Sigmoid colon (tissue), 6 donors: ENCODE measurements at regions not wholly inside any gene's neighbourhood (a gene's known extent, or its start where the extent isn't known, plus 50 kb on each side); places are given as distances from the start of the nearest gene placed in this dataset.

Experiments
- DNase-seq: peaks from one replicate; pipeline ENCODE4 v3.0.0-alpha.2; 2019
- H3K27ac ChIP-seq, 4 donors: fragments of 200-600 bp; sonication (generic); one replicate each; pipeline ENCODE4 v1.5.1; 2016 to 2019; ENCODE audit warnings: mild to moderate bottlenecking in 1 of 4
- H3K27me3 ChIP-seq, 3 donors: fragments of 200-600 bp; sonication (generic); one replicate each; pipeline ENCODE4 v1.5.1; 2019; ENCODE audit warnings: mild to moderate bottlenecking in 1 of 3
- H3K36me3 ChIP-seq, 4 donors: fragments of 200-600 bp; sonication (generic); one replicate each; pipeline ENCODE4 v1.5.1; 2016 to 2019
- H3K4me1 ChIP-seq, 4 donors: fragments of 200-600 bp; sonication (generic); one replicate each; pipeline ENCODE4 v1.5.1; 2017 to 2019
- H3K4me3 ChIP-seq, 4 donors: fragments of 200-600 bp; sonication (generic); one replicate each; pipeline ENCODE4 v1.5.1; 2017 to 2019; ENCODE audit warnings: mild to moderate bottlenecking in 2 of 4, moderate library complexity in 1 of 4
- H3K9me3 ChIP-seq, 4 donors: fragments of 200-600 bp in 3 of 4; sonication (generic) in 3 of 4; one replicate each; pipeline versions ENCODE4 v1.5.1 to v1.6.1; 2013 to 2019
- EP300 ChIP-seq, 4 donors: sonication (generic); formaldehyde crosslinking; IDR thresholded peaks; one replicate each; pipeline ENCODE4 v1.6.1; 2017; ENCODE audit warnings: antibody characterized with exemption in 4 of 4
- POLR2A ChIP-seq, 2 donors: fragments of 450-650 bp; IDR thresholded peaks; one replicate each; pipeline ENCODE4 v1.6.1; 2016; ENCODE audit warnings: antibody characterized with exemption in 2 of 2, mild to moderate bottlenecking in 2 of 2, moderate library complexity in 2 of 2
- POLR2AphosphoS5 ChIP-seq, 4 donors: sonication (generic); formaldehyde crosslinking; IDR thresholded peaks; one replicate each; pipeline ENCODE4 v1.6.1; 2017; ENCODE audit warnings: antibody characterized with exemption in 4 of 4
- WGBS, 2 donors: extraction: QIAGEN DNeasy Blood & Tissue Kit; methylation state at CpG; one replicate each; pipeline ENCODE4 v1.1.7; 2013; 5-methylcytosine and 5-hydroxymethylcytosine counted together
- intact Hi-C: fragments of 100-400 bp; cut with DNase I; formaldehyde crosslinking; loops from one replicate; pipeline ENCODE4 v1.15.1; 2023
- TF ChIP-seq, protein P1 (sequence below), 4 experiments: fragments of 450-650 bp in 3 of 4; fragments of 200-600 bp in 1 of 4; IDR thresholded peaks; one replicate each; pipeline ENCODE4 v1.5.1; 2016 to 2019; ENCODE audit warnings: antibody characterized with exemption in 4 of 4, mild to moderate bottlenecking in 3 of 4, moderate library complexity in 2 of 4
- donor health status: healthy with polysubstance abuse.
- donor health status: healthy.

DNA sequence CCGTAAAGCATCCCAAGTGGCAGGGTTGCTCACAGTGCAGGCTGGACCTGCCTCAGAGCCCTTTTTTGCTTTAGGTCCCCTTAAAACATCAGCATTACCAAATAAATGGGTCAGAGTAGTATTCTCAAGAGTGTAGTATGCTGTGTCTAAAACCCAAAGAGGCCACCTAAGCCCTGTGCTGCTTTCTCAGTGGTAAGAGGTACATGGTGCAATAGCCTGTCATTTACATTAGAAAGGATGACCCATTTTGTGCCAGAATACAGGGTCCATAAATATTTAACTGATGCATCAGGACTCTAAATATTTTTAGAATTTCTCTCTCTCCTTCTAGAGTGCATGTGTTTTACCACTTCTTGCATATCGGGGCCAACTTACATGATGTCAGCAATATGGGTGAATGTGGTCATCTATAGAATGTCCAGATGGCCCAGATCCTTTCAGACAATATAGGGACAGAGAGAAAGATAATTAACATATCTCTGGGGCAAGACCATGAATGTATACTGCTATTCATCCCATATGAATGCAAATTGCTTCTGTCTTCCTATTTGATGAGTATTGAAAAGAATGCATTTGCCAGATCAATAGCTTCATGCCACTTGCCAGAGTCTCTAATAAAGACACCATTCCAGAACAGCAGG is 329.2 kb downstream of the PMP22 start:
- intact Hi-C loops, result no loop called here
- TF ChIP-seq POLR2AphosphoS5 (IDR thresholded peaks at IDR 0.05), result no peak
- TF ChIP-seq, protein P1, sequence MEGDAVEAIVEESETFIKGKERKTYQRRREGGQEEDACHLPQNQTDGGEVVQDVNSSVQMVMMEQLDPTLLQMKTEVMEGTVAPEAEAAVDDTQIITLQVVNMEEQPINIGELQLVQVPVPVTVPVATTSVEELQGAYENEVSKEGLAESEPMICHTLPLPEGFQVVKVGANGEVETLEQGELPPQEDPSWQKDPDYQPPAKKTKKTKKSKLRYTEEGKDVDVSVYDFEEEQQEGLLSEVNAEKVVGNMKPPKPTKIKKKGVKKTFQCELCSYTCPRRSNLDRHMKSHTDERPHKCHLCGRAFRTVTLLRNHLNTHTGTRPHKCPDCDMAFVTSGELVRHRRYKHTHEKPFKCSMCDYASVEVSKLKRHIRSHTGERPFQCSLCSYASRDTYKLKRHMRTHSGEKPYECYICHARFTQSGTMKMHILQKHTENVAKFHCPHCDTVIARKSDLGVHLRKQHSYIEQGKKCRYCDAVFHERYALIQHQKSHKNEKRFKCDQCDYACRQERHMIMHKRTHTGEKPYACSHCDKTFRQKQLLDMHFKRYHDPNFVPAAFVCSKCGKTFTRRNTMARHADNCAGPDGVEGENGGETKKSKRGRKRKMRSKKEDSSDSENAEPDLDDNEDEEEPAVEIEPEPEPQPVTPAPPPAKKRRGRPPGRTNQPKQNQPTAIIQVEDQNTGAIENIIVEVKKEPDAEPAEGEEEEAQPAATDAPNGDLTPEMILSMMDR (IDR thresholded peaks at IDR 0.05), result no peak
- TF ChIP-seq EP300 (IDR thresholded peaks at IDR 0.05), result no peak
- no peak for TF ChIP-seq POLR2A (IDR thresholded peaks at IDR 0.05)
- WGBS, 2 donors, result 74 to 95% methylated on average over 2 of the region's 2 CpGs
- no peak overlapping the region for H3K4me3 ChIP-seq
- H3K27me3 ChIP-seq, result peaks cover 0 to 3% (median 0%) of the 10 kb centered on the region in 3 donors
- no peaks in the 10 kb centered on the region for H3K9me3 ChIP-seq
- H3K4me1 ChIP-seq, result peaks cover 0 to 4% (median 0%) of the 10 kb centered on the region in 4 donors
- no peak for DNase-seq
- no peak overlapping the region for H3K27ac ChIP-seq
- no peaks in the 10 kb centered on the region for H3K36me3 ChIP-seq

DNA sequence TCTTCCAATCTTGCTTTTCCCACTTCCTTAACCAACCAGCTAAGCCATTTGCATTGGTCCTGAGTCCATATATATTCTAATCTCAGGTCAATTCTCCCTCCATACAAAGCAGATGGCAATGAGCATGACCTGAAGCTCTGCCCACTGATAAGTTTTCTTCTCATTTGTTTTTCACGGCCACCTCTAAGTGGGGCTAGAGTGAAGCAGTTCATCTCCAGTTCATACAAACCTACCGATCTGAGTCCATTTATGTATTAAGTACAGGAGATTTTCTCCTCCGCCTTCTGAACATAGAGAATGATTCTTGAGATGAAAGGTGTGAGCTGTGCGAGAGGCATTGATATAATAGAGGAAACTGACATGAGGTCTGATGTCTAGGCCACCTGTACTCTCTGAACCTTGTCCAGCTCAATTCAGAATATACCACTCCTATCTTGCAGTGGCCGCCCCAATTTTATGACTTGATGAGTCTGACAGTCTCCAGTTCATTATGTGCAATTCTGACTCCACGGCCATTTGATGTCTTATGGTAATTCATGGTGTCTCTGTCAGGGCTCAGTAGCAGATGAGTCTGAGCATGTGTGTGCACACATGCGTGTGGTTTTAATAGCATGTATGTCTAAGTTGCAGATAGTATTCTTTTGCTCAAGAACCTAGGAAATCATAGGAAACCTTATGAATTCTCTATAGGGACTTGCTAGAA is 329.8 kb downstream of the PMP22 start:
- TF ChIP-seq EP300 (IDR thresholded peaks at IDR 0.05) (no peak), POLR2A (IDR thresholded peaks at IDR 0.05) (no peak), POLR2AphosphoS5 (IDR thresholded peaks at IDR 0.05) (no peak)
- TF ChIP-seq, protein P1 (IDR thresholded peaks at IDR 0.05), result no peak
- Histone ChIP-seq H3K27ac (no peak overlapping the region), H3K36me3 (no peaks in the 10 kb centered on the region), H3K9me3 (no peaks in the 10 kb centered on the region), H3K4me3 (no peak overlapping the region), H3K4me1 (peaks cover 0 to 4% (median 0%) of the 10 kb centered on the region in 4 donors), H3K27me3 (peaks cover 0 to 3% (median 0%) of the 10 kb centered on the region in 3 donors)
- DNase-seq, result no peak
- 50 to 83% methylated on average over 7 of the region's 7 CpGs for WGBS, 2 donors
- intact Hi-C loops, result no loop called here

DNA sequence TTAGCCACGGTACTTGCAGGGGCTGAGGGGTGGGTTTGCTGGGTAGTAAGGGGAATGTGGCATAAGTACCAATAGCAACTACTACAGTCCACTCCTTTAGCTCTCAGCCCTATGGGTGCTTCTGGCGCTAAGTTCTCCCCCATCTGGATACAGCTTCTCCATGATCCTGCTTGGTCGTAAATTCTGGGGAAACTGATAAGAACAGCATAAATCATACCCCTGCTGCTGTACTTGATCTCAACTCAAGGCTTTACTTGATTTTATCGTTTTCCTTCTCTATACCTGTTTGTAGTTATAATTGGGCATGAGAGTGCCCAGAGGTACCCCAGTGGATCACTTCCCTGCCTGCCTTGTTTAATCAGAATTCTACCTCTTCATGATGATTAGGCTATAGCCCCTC is 331.4 kb downstream of the PMP22 start:
- Histone ChIP-seq H3K4me1 (no peaks in the 10 kb centered on the region), H3K27ac (no peak overlapping the region), H3K27me3 (peaks cover 0 to 3% (median 0%) of the 10 kb centered on the region in 3 donors), H3K4me3 (no peak overlapping the region), H3K9me3 (no peaks in the 10 kb centered on the region), H3K36me3 (no peaks in the 10 kb centered on the region)
- intact Hi-C loops, result no loop called here
- no peak for TF ChIP-seq POLR2A (IDR thresholded peaks at IDR 0.05)
- TF ChIP-seq, protein P1 (IDR thresholded peaks at IDR 0.05), result no peak
- TF ChIP-seq EP300 (IDR thresholded peaks at IDR 0.05), result no peak
- no peak for TF ChIP-seq POLR2AphosphoS5 (IDR thresholded peaks at IDR 0.05)
- DNase-seq, result no peak
- 55 to 84% methylated on average over 4 of the region's 4 CpGs for WGBS, 2 donors

DNA sequence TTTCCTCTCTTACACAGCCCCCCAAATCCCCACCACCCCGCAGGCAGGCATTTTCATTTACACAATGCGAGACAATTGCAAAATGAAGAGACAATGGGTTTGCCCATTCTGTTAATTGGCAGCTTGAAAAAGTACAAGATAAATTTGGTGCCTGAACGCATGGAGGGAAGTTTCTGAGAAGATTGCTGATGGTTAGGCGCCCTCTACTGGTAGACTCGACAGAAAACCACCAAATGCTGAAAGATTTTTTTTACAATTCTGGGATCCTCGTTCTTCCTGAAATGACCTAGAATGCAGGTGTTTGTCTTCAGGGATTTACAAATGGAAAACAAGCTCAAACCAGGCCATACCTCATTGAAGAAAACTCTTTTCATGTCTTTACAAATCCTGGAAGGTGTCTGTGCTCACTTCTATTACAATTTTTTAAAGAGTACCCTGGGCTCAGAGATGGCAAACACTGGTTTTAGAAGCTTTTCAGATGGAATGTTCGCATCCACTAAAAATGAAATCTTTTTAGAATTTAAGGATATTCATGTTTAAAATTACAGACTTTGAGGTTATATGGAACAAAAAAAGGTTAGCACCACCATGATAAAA is 338.5 kb downstream of the PMP22 start:
- H3K4me1 ChIP-seq, result no peaks in the 10 kb centered on the region
- WGBS, 2 donors, result 15% methylated on average over 7 of the region's 7 CpGs
- H3K27me3 ChIP-seq, result peaks cover 0 to 18% (median 8%) of the 10 kb centered on the region in 3 donors
- no peak overlapping the region for H3K27ac ChIP-seq
- TF ChIP-seq EP300 (IDR thresholded peaks at IDR 0.05), result no peak
- TF ChIP-seq, protein P1 (IDR thresholded peaks at IDR 0.05), result peak; percentile 44 to 74 (median 47)
- no peak for TF ChIP-seq POLR2A (IDR thresholded peaks at IDR 0.05)
- TF ChIP-seq POLR2AphosphoS5 (IDR thresholded peaks at IDR 0.05), result no peak
- peaks cover 0 to 2% (median 0%) of the 10 kb centered on the region in 4 donors for H3K9me3 ChIP-seq
- H3K36me3 ChIP-seq, result no peaks in the 10 kb centered on the region
- intact Hi-C loops, result loop anchor here (5.0 to 10.0 kb wide), 2 partner anchors 228 to 1329 kb away; no protein-coding TSS in a partner anchor
- H3K4me3 ChIP-seq, result no peak overlapping the region
- DNase-seq, result no peak
